ENCODE measurements at regions not wholly inside any gene's neighbourhood (a gene's known extent, or its start where the extent isn't known, plus 50 kb on each side); places are given as distances from the start of the nearest gene placed in this dataset.

GRCh38 chr4:26207631-26208030 is 113.2 kb upstream of the RBPJ start:
- TF ChIP-seq CTCF (IDR thresholded peaks at IDR 0.05) (no peak), POLR2A (IDR thresholded peaks at IDR 0.05; ENCODE audit: low read length) (no peak)
